Breast epithelium (tissue), 3 donors: ENCODE measurements at regions not wholly inside any gene's neighbourhood (a gene's known extent, or its start where the extent isn't known, plus 50 kb on each side); places are given as distances from the start of the nearest gene placed in this dataset.

Source experiments
- CTCF ChIP-seq, 3 donors: fragments of 450-650 bp; IDR thresholded peaks; one replicate each; pipeline ENCODE4 v1.5.1; 2016 to 2017; ENCODE audit warnings: antibody characterized with exemption in 3 of 3, mild to moderate bottlenecking in 3 of 3, moderate library complexity in 3 of 3
- POLR2AphosphoS5 ChIP-seq, 3 donors: sonication (generic); formaldehyde crosslinking; IDR thresholded peaks; one replicate each; pipeline ENCODE4 v1.6.1; 2017; ENCODE audit warnings: antibody characterized with exemption in 3 of 3

GRCh38 chr2:198809976-198810375, 647.8 kb downstream of the SATB2 start:
- TF ChIP-seq POLR2AphosphoS5 (IDR thresholded peaks at IDR 0.05) (no peak), CTCF (IDR thresholded peaks at IDR 0.05) (no peak)
